ENCODE measurements at regions not wholly inside any gene's neighbourhood (a gene's known extent, or its start where the extent isn't known, plus 50 kb on each side); places are given as distances from the start of the nearest gene placed in this dataset.

DNA sequence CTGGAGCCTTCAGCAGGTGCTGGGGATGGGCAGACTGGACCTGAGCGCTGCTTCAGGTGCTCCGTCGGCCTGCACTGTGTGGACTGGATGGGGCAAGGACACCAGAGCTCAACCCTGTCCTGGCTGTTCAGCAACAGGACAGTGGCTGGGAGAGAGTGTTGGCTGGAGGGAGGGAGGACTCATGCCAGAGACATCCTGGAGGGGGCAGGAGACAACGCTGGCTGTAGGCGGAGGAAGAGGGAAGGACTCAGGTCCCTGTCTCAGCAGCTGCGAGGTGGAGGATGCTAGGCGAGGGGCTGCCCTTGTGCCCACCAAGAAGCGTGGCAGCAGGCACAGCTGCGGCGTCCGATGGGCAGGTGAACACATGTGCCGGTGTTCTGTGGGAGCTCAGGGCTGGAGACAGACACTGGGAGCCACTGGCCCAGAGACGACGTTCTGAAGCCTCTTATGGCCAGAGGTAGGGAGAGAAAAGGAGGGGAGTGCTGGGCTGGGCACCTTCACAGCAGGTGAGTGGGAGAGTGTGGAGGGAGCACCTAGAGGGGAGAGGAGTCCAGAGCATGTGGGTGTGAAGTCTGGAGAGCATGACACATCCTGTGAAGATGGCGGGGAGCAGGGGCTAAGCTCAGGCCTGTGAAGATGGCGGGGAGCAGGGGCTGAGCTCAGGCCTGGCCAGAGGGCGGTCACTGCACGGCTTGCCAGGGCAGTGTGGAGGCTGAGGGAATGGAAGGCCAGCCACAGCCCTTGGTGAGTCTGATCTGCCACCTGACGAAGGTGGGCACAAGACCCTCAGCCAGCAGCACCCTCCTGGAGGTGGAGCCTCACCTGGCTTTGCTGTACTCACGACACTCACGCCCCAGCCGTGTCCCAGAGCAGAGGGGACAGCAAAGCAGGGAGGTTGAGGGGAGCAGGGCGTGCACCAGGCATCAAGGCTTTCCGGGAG, 79.1 kb upstream of the FCN1 start:
- POLR2A ChIA-PET = no interaction called here
- DNase-seq (ENCODE audit: extremely low spot score) = no peak
- TF ChIP-seq, protein P1, sequence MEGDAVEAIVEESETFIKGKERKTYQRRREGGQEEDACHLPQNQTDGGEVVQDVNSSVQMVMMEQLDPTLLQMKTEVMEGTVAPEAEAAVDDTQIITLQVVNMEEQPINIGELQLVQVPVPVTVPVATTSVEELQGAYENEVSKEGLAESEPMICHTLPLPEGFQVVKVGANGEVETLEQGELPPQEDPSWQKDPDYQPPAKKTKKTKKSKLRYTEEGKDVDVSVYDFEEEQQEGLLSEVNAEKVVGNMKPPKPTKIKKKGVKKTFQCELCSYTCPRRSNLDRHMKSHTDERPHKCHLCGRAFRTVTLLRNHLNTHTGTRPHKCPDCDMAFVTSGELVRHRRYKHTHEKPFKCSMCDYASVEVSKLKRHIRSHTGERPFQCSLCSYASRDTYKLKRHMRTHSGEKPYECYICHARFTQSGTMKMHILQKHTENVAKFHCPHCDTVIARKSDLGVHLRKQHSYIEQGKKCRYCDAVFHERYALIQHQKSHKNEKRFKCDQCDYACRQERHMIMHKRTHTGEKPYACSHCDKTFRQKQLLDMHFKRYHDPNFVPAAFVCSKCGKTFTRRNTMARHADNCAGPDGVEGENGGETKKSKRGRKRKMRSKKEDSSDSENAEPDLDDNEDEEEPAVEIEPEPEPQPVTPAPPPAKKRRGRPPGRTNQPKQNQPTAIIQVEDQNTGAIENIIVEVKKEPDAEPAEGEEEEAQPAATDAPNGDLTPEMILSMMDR (IDR thresholded peaks at IDR 0.05; ENCODE audit: control extremely low read depth, extremely low read depth, low read depth, missing control alignments) = no peak
- CTCF ChIA-PET = interaction anchor here (0.7 kb wide), 1 partner anchor 14 kb away, joined by 3 read pairs; no protein-coding TSS in a partner anchor

DNA sequence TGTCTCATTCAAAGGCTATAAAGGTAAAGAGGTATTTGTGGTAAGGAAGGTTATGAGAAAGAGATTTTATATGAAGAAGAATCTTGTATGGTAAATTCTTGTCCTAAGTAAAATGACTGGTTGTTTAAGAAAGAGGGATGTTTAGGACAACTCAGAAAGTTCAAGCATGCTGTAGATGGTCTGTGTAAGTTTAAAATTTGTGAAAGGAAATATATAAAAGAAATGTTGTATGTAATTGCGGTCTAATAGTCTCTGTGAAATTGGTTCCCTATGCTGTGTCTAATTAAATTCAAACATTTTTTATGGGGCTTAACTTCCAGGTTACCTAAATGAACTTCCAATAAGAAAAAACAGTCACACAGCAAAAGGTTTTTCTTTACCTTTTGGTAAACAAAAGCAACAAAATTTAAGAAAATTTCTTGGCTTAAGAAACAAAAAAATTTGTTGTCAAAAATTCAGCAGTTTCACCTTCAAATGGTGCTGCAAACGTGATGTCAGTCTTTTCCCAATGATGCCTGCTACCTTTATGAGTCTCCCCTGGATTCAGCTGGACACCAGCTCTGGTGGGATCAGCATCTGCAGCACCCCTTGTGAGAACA, 83.0 kb upstream of the FCN1 start:
- ChIA-PET CTCF (no interaction called here), POLR2A (no interaction called here)
- DNase-seq (ENCODE audit: extremely low spot score) = no peak
- TF ChIP-seq, protein P1 (IDR thresholded peaks at IDR 0.05; ENCODE audit: control extremely low read depth, extremely low read depth, low read depth, missing control alignments) = no peak

DNA sequence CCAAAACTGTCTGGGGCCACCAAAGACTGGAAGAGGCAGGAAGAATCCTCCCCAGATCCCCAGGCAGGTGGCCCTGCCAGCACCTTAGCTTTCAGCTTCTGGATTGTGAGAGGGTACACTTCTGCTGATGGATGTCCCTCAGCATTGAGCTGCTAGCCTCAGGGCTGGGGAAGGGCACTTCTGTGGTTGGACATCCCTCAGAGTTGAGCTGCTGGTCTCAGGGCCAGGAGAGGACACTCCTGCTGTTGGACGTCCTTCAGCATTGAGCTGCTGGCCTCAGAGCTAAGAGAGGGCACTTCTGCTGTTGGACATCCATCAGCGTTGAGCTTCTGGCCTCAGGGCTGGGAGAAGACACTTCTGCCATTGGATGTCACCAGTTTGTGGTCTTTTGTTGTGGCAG, 83.8 kb upstream of the FCN1 start:
- POLR2A ChIA-PET = no interaction called here
- TF ChIP-seq, protein P1 (IDR thresholded peaks at IDR 0.05; ENCODE audit: control extremely low read depth, extremely low read depth, low read depth, missing control alignments) = no peak
- CTCF ChIA-PET = no interaction called here
- no peak for DNase-seq (ENCODE audit: extremely low spot score)

DNA sequence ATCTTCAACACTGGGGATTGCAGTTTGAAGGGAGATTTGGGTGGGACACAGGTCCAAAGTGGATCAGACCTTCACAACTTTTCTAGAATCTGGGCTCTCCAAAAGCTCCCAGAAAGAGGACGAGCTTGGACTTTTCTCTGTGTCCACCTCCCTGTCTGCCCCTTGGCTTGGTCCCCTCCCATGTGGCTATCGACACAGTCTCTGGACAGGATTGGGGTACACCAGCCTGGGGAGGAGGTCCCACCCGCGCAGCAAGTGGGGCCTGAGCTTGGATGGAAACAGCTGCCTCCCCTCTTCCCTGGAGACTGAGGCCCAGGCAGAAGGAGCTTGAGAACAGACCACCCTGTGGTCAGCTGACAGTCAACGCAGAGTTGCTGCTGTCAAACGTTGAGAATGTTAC, 84.6 kb upstream of the FCN1 start:
- CTCF ChIA-PET = no interaction called here
- TF ChIP-seq, protein P1 (IDR thresholded peaks at IDR 0.05; ENCODE audit: control extremely low read depth, extremely low read depth, low read depth, missing control alignments) = no peak
- POLR2A ChIA-PET = no interaction called here

DNA sequence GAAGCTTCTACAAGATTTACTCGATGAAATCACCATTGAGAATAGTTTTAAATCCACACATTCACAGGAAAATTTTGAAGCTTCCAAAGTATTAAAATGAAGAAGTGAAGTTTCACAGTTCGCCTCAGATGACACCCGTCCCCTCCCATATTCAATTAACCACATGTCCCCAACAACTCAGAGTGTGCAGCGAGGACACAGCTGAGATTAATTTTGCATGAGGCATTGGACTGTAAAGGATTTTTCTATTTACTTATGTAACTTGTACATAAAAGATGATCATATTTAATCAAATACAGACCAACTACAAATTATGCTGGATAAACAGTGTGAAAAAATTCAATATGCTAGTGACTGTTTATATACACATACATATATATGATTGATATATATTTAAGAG, 84.7 kb upstream of the OLFM1 start:
- DNase-seq (ENCODE audit: extremely low spot score) = no peak
- ChIA-PET POLR2A (no interaction called here), CTCF (no interaction called here)
- TF ChIP-seq, protein P1 (IDR thresholded peaks at IDR 0.05; ENCODE audit: control extremely low read depth, extremely low read depth, low read depth, missing control alignments) = no peak

More for the DNA sequence above, 84.6 kb upstream of the FCN1 start:
- no peak for DNase-seq (ENCODE audit: extremely low spot score)

DNA sequence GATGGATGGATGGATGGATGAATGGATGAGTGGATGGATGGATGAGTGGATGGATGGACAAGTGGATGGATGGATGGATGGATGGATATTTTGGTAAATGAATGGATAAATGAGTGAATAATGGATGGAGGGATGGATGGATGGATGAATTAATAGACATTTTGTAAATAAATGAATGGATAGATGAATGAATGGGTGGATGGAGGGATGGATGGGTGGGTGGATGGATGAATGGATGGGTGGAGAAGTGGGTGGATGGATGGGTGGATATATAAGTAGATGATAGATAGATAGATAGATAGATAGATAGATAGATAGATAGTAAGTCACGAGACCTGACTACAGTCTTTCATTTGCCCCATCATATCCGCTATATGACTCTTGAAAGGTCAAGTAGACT, 82.7 kb upstream of the OLFM1 start:
- TF ChIP-seq, protein P1 (IDR thresholded peaks at IDR 0.05; ENCODE audit: control extremely low read depth, extremely low read depth, low read depth, missing control alignments) = no peak
- CTCF ChIA-PET = no interaction called here
- POLR2A ChIA-PET = no interaction called here
- DNase-seq (ENCODE audit: extremely low spot score) = no peak
